Spinal cord (tissue), 9 donors: ENCODE measurements at regions not wholly inside any gene's neighbourhood (a gene's known extent, or its start where the extent isn't known, plus 50 kb on each side); places are given as distances from the start of the nearest gene placed in this dataset.

ENCODE experiments used
- DNase-seq, 6 donors: peaks; one replicate each; pipeline versions ENCODE4 v3.0.0 to v3.0.0-alpha.2; 2013 to 2015; ENCODE audit warnings: low spot score in 6 of 6, low read depth in 4 of 6
- H3K27ac ChIP-seq: one replicate; pipeline ENCODE4 v1.5.1; 2013; ENCODE audit warnings: low read depth, low read length, control low read depth
- H3K27me3 ChIP-seq: one replicate; pipeline ENCODE4 v1.6.1; 2013; ENCODE audit warnings: low read length; ENCODE audit not compliant: control insufficient read depth, insufficient read depth
- H3K36me3 ChIP-seq: one replicate; pipeline ENCODE4 v1.6.1; 2013; ENCODE audit warnings: low read length; ENCODE audit not compliant: control insufficient read depth, insufficient read depth
- H3K4me1 ChIP-seq: one replicate; pipeline ENCODE4 v1.6.1; 2013; ENCODE audit warnings: low read length; ENCODE audit not compliant: control insufficient read depth, insufficient read depth
- H3K4me3 ChIP-seq: one replicate; pipeline ENCODE4 v1.5.1; 2013; ENCODE audit warnings: low read depth, low read length, control low read depth
- H3K9me3 ChIP-seq: one replicate; pipeline ENCODE4 v1.6.1; 2013; ENCODE audit warnings: low read length; ENCODE audit not compliant: control insufficient read depth, insufficient read depth
- WGBS: methylation state at CpG from one replicate; pipeline ENCODE4 v1.1.5; 2013; ENCODE audit warnings: missing lambda C conversion rate; ENCODE audit not compliant: insufficient coverage; 5-methylcytosine and 5-hydroxymethylcytosine counted together
- donor health status: healthy.

GRCh38 chr11:92855607-92856405, 113.6 kb upstream of the MTNR1B start:
- peaks cover 3% of the 10 kb centered on the region for H3K4me1 ChIP-seq
- DNase-seq: peak in 2 of 6 donors; percentile 20 to 44
- H3K4me3 ChIP-seq: no peak overlapping the region
- H3K36me3 ChIP-seq: peaks cover 6% of the 10 kb centered on the region
- no peaks in the 10 kb centered on the region for H3K27me3 ChIP-seq
- H3K27ac ChIP-seq: no peak overlapping the region
- no CpG with 5 or more reads among the region's 2 CpGs for WGBS
- no peaks in the 10 kb centered on the region for H3K9me3 ChIP-seq

GRCh38 chr11:92857407-92857806, 112.0 kb upstream of the MTNR1B start:
- H3K4me3 ChIP-seq: no peak overlapping the region
- H3K27me3 ChIP-seq: no peaks in the 10 kb centered on the region
- 86% methylated on average over 1 of the region's 2 CpGs for WGBS
- H3K27ac ChIP-seq: no peak overlapping the region
- H3K36me3 ChIP-seq: peaks cover 6% of the 10 kb centered on the region
- H3K4me1 ChIP-seq: peaks cover 3% of the 10 kb centered on the region
- DNase-seq: no peak
- no peaks in the 10 kb centered on the region for H3K9me3 ChIP-seq

GRCh38 chr11:92859156-92859690, 110.2 kb upstream of the MTNR1B start:
- Histone ChIP-seq H3K27ac (no peak overlapping the region), H3K36me3 (no peaks in the 10 kb centered on the region), H3K9me3 (no peaks in the 10 kb centered on the region), H3K4me1 (no peaks in the 10 kb centered on the region), H3K4me3 (no peak overlapping the region), H3K27me3 (no peaks in the 10 kb centered on the region)
- 41% methylated on average over 5 of the region's 8 CpGs for WGBS
- peak in 3 of 6 donors; percentile 14 to 84 (median 75) for DNase-seq

GRCh38 chr11:92861634-92862033, 107.8 kb upstream of the MTNR1B start:
- DNase-seq: peak in 2 of 6 donors; percentile 41
- Histone ChIP-seq H3K9me3 (no peaks in the 10 kb centered on the region), H3K4me3 (no peak overlapping the region), H3K27me3 (no peaks in the 10 kb centered on the region), H3K4me1 (no peaks in the 10 kb centered on the region), H3K36me3 (peaks cover 3% of the 10 kb centered on the region), H3K27ac (no peak overlapping the region)
- 50% methylated on average over 1 of the region's 3 CpGs for WGBS

GRCh38 chr11:92865352-92865751, 104.1 kb upstream of the MTNR1B start:
- Histone ChIP-seq H3K36me3 (peaks cover 8% of the 10 kb centered on the region), H3K4me1 (peaks cover 7% of the 10 kb centered on the region), H3K27ac (no peak overlapping the region), H3K27me3 (no peaks in the 10 kb centered on the region), H3K4me3 (no peak overlapping the region), H3K9me3 (no peaks in the 10 kb centered on the region)
- no peak for DNase-seq
- 65% methylated on average over 2 of the region's 2 CpGs for WGBS

- no peak overlapping the region for H3K4me3 ChIP-seq
- H3K36me3 ChIP-seq: peaks cover 8% of the 10 kb centered on the region
- no peaks in the 10 kb centered on the region for H3K27me3 ChIP-seq
- H3K4me1 ChIP-seq: peaks cover 7% of the 10 kb centered on the region
- no peaks in the 10 kb centered on the region for H3K9me3 ChIP-seq
- peak in 2 of 6 donors; percentile 25 to 48 for DNase-seq
- WGBS: 81% methylated on average over 38 of the region's 38 CpGs
- H3K27ac ChIP-seq: no peak overlapping the region
These were observed 102.7 kb upstream of the MTNR1B start for GRCh38 chr11:92866679-92867282.

GRCh38 chr11:92867913-92868619, 101.4 kb upstream of the MTNR1B start:
- no peaks in the 10 kb centered on the region for H3K9me3 ChIP-seq
- 43% methylated on average over 4 of the region's 9 CpGs for WGBS
- no peak overlapping the region for H3K4me3 ChIP-seq
- H3K4me1 ChIP-seq: peaks cover 7% of the 10 kb centered on the region
- H3K27me3 ChIP-seq: no peaks in the 10 kb centered on the region
- DNase-seq: peak in 3 of 6 donors; percentile 16 to 88 (median 35)
- H3K27ac ChIP-seq: no peak overlapping the region
- H3K36me3 ChIP-seq: peaks cover 8% of the 10 kb centered on the region

GRCh38 chr11:92869716-92870115, 99.7 kb upstream of the MTNR1B start:
- H3K4me1 ChIP-seq: peaks cover 7% of the 10 kb centered on the region
- H3K36me3 ChIP-seq: peaks cover 8% of the 10 kb centered on the region
- H3K27me3 ChIP-seq: no peaks in the 10 kb centered on the region
- no peak overlapping the region for H3K27ac ChIP-seq
- DNase-seq: no peak
- H3K4me3 ChIP-seq: no peak overlapping the region
- WGBS: 77% methylated on average over 1 of the region's 1 CpG
- no peaks in the 10 kb centered on the region for H3K9me3 ChIP-seq

GRCh38 chr11:92870196-92870832, 99.1 kb upstream of the MTNR1B start:
- Histone ChIP-seq H3K27me3 (no peaks in the 10 kb centered on the region), H3K4me1 (peaks cover 7% of the 10 kb centered on the region), H3K9me3 (no peaks in the 10 kb centered on the region), H3K4me3 (no peak overlapping the region), H3K36me3 (peaks cover 8% of the 10 kb centered on the region), H3K27ac (no peak overlapping the region)
- 83% methylated on average over 2 of the region's 4 CpGs for WGBS
- DNase-seq: no peak
